ENCODE measurements at regions not wholly inside any gene's neighbourhood (a gene's known extent, or its start where the extent isn't known, plus 50 kb on each side); places are given as distances from the start of the nearest gene placed in this dataset.

DNA sequence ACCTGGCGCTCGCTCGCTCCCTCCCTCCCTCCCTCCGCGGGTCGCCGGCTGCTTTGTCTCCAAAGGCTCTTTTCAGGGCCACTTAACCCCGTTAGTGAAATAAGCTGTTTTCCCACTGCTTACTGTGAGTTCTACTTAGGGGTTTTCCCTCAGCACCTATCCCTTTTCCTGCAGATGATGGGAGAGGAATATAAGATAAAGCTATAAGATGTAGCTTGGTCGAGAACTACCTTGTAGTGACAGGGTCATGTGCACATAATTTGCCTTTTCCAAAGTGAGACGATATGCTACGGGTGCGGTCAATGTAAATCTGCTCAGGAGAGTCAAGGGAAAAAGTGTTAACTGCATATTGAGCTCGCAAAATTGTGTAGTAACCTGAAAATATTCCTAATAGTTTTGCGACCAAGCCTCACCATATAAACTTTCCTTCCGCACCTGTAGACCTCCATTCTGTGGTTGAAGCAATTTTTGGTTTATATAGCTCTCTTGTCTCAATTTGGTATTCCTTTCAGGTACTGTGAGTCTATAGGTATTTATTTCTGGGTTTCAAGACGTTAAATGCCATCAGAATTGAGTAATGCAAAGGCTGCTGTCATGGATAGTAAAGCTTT lies 55.8 kb upstream of the BOLA1 start (continued):
- TF ChIP-seq CHD2 (IDR thresholded peaks at IDR 0.05; ENCODE audit: low read depth, low read length), result no peak
- no peak for TF ChIP-seq MCM5 (IDR thresholded peaks at IDR 0.05; ENCODE audit: low read depth)
- 0 out of 4 replicates have a peak, but pooled peaks of 1 of the 2 experiments have one; percentile 14 for TF ChIP-seq MAZ (CRISPR knock-in tag; conservative IDR thresholded peaks at IDR 0.05 in 1 of 2, IDR thresholded peaks at IDR 0.05 in 1 of 2)
- TF ChIP-seq, protein P1, sequence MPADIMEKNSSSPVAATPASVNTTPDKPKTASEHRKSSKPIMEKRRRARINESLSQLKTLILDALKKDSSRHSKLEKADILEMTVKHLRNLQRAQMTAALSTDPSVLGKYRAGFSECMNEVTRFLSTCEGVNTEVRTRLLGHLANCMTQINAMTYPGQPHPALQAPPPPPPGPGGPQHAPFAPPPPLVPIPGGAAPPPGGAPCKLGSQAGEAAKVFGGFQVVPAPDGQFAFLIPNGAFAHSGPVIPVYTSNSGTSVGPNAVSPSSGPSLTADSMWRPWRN (IDR thresholded peaks at IDR 0.05; ENCODE audit: low read depth), result no peak
- TF ChIP-seq MED1 (CRISPR knock-in tag; IDR thresholded peaks at IDR 0.05; ENCODE audit: borderline replicate concordance), result no peak
- TF ChIP-seq ZNF75A (CRISPR knock-in tag; IDR thresholded peaks at IDR 0.05), result 0 out of 2 replicates have a peak, but pooled peaks have one; percentile 35
- no peak for TF ChIP-seq ZNF184 (CRISPR knock-in tag; IDR thresholded peaks at IDR 0.05)
- TF ChIP-seq, protein P2, sequence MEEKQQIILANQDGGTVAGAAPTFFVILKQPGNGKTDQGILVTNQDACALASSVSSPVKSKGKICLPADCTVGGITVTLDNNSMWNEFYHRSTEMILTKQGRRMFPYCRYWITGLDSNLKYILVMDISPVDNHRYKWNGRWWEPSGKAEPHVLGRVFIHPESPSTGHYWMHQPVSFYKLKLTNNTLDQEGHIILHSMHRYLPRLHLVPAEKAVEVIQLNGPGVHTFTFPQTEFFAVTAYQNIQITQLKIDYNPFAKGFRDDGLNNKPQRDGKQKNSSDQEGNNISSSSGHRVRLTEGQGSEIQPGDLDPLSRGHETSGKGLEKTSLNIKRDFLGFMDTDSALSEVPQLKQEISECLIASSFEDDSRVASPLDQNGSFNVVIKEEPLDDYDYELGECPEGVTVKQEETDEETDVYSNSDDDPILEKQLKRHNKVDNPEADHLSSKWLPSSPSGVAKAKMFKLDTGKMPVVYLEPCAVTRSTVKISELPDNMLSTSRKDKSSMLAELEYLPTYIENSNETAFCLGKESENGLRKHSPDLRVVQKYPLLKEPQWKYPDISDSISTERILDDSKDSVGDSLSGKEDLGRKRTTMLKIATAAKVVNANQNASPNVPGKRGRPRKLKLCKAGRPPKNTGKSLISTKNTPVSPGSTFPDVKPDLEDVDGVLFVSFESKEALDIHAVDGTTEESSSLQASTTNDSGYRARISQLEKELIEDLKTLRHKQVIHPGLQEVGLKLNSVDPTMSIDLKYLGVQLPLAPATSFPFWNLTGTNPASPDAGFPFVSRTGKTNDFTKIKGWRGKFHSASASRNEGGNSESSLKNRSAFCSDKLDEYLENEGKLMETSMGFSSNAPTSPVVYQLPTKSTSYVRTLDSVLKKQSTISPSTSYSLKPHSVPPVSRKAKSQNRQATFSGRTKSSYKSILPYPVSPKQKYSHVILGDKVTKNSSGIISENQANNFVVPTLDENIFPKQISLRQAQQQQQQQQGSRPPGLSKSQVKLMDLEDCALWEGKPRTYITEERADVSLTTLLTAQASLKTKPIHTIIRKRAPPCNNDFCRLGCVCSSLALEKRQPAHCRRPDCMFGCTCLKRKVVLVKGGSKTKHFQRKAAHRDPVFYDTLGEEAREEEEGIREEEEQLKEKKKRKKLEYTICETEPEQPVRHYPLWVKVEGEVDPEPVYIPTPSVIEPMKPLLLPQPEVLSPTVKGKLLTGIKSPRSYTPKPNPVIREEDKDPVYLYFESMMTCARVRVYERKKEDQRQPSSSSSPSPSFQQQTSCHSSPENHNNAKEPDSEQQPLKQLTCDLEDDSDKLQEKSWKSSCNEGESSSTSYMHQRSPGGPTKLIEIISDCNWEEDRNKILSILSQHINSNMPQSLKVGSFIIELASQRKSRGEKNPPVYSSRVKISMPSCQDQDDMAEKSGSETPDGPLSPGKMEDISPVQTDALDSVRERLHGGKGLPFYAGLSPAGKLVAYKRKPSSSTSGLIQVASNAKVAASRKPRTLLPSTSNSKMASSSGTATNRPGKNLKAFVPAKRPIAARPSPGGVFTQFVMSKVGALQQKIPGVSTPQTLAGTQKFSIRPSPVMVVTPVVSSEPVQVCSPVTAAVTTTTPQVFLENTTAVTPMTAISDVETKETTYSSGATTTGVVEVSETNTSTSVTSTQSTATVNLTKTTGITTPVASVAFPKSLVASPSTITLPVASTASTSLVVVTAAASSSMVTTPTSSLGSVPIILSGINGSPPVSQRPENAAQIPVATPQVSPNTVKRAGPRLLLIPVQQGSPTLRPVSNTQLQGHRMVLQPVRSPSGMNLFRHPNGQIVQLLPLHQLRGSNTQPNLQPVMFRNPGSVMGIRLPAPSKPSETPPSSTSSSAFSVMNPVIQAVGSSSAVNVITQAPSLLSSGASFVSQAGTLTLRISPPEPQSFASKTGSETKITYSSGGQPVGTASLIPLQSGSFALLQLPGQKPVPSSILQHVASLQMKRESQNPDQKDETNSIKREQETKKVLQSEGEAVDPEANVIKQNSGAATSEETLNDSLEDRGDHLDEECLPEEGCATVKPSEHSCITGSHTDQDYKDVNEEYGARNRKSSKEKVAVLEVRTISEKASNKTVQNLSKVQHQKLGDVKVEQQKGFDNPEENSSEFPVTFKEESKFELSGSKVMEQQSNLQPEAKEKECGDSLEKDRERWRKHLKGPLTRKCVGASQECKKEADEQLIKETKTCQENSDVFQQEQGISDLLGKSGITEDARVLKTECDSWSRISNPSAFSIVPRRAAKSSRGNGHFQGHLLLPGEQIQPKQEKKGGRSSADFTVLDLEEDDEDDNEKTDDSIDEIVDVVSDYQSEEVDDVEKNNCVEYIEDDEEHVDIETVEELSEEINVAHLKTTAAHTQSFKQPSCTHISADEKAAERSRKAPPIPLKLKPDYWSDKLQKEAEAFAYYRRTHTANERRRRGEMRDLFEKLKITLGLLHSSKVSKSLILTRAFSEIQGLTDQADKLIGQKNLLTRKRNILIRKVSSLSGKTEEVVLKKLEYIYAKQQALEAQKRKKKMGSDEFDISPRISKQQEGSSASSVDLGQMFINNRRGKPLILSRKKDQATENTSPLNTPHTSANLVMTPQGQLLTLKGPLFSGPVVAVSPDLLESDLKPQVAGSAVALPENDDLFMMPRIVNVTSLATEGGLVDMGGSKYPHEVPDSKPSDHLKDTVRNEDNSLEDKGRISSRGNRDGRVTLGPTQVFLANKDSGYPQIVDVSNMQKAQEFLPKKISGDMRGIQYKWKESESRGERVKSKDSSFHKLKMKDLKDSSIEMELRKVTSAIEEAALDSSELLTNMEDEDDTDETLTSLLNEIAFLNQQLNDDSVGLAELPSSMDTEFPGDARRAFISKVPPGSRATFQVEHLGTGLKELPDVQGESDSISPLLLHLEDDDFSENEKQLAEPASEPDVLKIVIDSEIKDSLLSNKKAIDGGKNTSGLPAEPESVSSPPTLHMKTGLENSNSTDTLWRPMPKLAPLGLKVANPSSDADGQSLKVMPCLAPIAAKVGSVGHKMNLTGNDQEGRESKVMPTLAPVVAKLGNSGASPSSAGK (IDR thresholded peaks at IDR 0.05), result no peak
- TF ChIP-seq YBX1 (IDR thresholded peaks at IDR 0.05), result no peak
- peak; percentile 69 for TF ChIP-seq POLR2A (conservative IDR thresholded peaks at IDR 0.05)
- TF ChIP-seq, protein P3, sequence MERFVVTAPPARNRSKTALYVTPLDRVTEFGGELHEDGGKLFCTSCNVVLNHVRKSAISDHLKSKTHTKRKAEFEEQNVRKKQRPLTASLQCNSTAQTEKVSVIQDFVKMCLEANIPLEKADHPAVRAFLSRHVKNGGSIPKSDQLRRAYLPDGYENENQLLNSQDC (CRISPR knock-in tag; IDR thresholded peaks at IDR 0.05), result 0 out of 2 replicates have a peak, but pooled peaks have one; percentile 16
- TF ChIP-seq ZC3H4 (CRISPR knock-in tag; IDR thresholded peaks at IDR 0.05; ENCODE audit: borderline replicate concordance), result peak; percentile 19; the same call in 1 of the 2 replicates
- TF ChIP-seq RHOXF2B (CRISPR knock-in tag; conservative IDR thresholded peaks at IDR 0.05), result 0 out of 2 replicates have a peak, but pooled peaks have one; percentile 11
- no peak for TF ChIP-seq ZBTB8A (IDR thresholded peaks at IDR 0.05; ENCODE audit: partially characterized antibody)
- TF ChIP-seq, protein P4, sequence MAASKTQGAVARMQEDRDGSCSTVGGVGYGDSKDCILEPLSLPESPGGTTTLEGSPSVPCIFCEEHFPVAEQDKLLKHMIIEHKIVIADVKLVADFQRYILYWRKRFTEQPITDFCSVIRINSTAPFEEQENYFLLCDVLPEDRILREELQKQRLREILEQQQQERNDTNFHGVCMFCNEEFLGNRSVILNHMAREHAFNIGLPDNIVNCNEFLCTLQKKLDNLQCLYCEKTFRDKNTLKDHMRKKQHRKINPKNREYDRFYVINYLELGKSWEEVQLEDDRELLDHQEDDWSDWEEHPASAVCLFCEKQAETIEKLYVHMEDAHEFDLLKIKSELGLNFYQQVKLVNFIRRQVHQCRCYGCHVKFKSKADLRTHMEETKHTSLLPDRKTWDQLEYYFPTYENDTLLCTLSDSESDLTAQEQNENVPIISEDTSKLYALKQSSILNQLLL (CRISPR knock-in tag; IDR thresholded peaks at IDR 0.05; ENCODE audit: borderline replicate concordance), result no peak
- no peak for TF ChIP-seq ZNF121 (CRISPR knock-in tag; conservative IDR thresholded peaks at IDR 0.05)
